ENCODE measurements at regions not wholly inside any gene's neighbourhood (a gene's known extent, or its start where the extent isn't known, plus 50 kb on each side); places are given as distances from the start of the nearest gene placed in this dataset.

- no peak for DNase-seq (ENCODE audit: low read depth)
- TF ChIP-seq CTCF (IDR thresholded peaks at IDR 0.05; ENCODE audit: insufficient read depth, low read depth, low read length) = no peak
- H3K27me3 ChIP-seq (ENCODE audit: control insufficient read depth, insufficient read depth, low read length) = no peaks in the 10 kb centered on the region
- H3K4me3 ChIP-seq (ENCODE audit: low read depth, low read length) = no peak overlapping the region
- no peaks in the 10 kb centered on the region for H3K36me3 ChIP-seq (ENCODE audit: control insufficient read depth, insufficient read depth, low read length)
- ChIA-PET CTCF (no interaction called here), POLR2A (no interaction called here)
Observed at GRCh38 chr10:106438386-106438785, 726.1 kb downstream of the SORCS1 start.

GRCh38 chr10:106436123-106436715, 728.3 kb downstream of the SORCS1 start:
- no peaks in the 10 kb centered on the region for H3K36me3 ChIP-seq (ENCODE audit: control insufficient read depth, insufficient read depth, low read length)
- no peak overlapping the region for H3K4me3 ChIP-seq (ENCODE audit: low read depth, low read length)
- TF ChIP-seq CTCF (IDR thresholded peaks at IDR 0.05; ENCODE audit: insufficient read depth, low read depth, low read length) = no peak
- ChIA-PET CTCF (no interaction called here), POLR2A (no interaction called here)
- peak; percentile 62 for DNase-seq (ENCODE audit: low read depth)
- H3K27me3 ChIP-seq (ENCODE audit: control insufficient read depth, insufficient read depth, low read length) = no peaks in the 10 kb centered on the region

- no peak for TF ChIP-seq CTCF (IDR thresholded peaks at IDR 0.05; ENCODE audit: insufficient read depth, low read depth, low read length)
- ChIA-PET POLR2A (no interaction called here), CTCF (interaction anchor here (1.5 kb wide), 1 partner anchor 9 kb away, joined by 6 read pairs; no protein-coding TSS in a partner anchor)
- Histone ChIP-seq H3K27me3 (ENCODE audit: control insufficient read depth, insufficient read depth, low read length) (no peaks in the 10 kb centered on the region), H3K36me3 (ENCODE audit: control insufficient read depth, insufficient read depth, low read length) (no peaks in the 10 kb centered on the region), H3K4me3 (ENCODE audit: low read depth, low read length) (no peak overlapping the region)
- DNase-seq (ENCODE audit: low read depth) = no peak
Observed at GRCh38 chr10:106435081-106435480, 729.4 kb downstream of the SORCS1 start.

- ChIA-PET POLR2A (no interaction called here), CTCF (interaction anchor here (1.1 kb wide), 1 partner anchor 13 kb away, joined by 4 read pairs; no protein-coding TSS in a partner anchor)
- DNase-seq (ENCODE audit: low read depth) = no peak
- Histone ChIP-seq H3K36me3 (ENCODE audit: control insufficient read depth, insufficient read depth, low read length) (no peaks in the 10 kb centered on the region), H3K27me3 (ENCODE audit: control insufficient read depth, insufficient read depth, low read length) (no peaks in the 10 kb centered on the region), H3K4me3 (ENCODE audit: low read depth, low read length) (no peak overlapping the region)
- no peak for TF ChIP-seq CTCF (IDR thresholded peaks at IDR 0.05; ENCODE audit: insufficient read depth, low read depth, low read length)
Observed at GRCh38 chr10:106424981-106425380, 739.5 kb downstream of the SORCS1 start.

- DNase-seq (ENCODE audit: low read depth) = peak; percentile 96
- ChIA-PET CTCF (no interaction called here), POLR2A (no interaction called here)
- no peak for TF ChIP-seq CTCF (IDR thresholded peaks at IDR 0.05; ENCODE audit: insufficient read depth, low read depth, low read length)
- H3K36me3 ChIP-seq (ENCODE audit: control insufficient read depth, insufficient read depth, low read length) = no peaks in the 10 kb centered on the region
- H3K27me3 ChIP-seq (ENCODE audit: control insufficient read depth, insufficient read depth, low read length) = no peaks in the 10 kb centered on the region
- H3K4me3 ChIP-seq (ENCODE audit: low read depth, low read length) = no peak overlapping the region
Observed at GRCh38 chr10:106424054-106424453, 740.5 kb downstream of the SORCS1 start.
